T-cell (primary cell): ENCODE measurements at regions not wholly inside any gene's neighbourhood (a gene's known extent, or its start where the extent isn't known, plus 50 kb on each side); places are given as distances from the start of the nearest gene placed in this dataset.

ENCODE experiments used
- ATAC-seq, 4 experiments: fragments of 200-7000 bp in 3 of 4; fragments of 150-1000 bp in 1 of 4; cut with Tn5 transposase; replicated peaks in 1 of 4; 1 replicate in 3 of 4; 2 replicates in 1 of 4; pipeline ENCODE4 v1.10.0; 2021; ENCODE audit warnings: moderate library complexity in 3 of 4, mild to moderate bottlenecking in 2 of 4, moderate number of reproducible peaks in 1 of 4
- CTCF ChIA-PET, 2 donors: fragments of 300-600 bp; sonication (Branson Sonifier 250); formaldehyde crosslinking; loops; one replicate each; lab custom pipeline; 2022; ENCODE audit warnings: antibody characterized with exemption in 2 of 2; lab: Charles Lee
- POLR2A ChIA-PET, 2 donors: fragments of 300-600 bp; sonication (Branson Sonifier 250); formaldehyde crosslinking; loops; one replicate each; lab custom pipeline; 2022; ENCODE audit warnings: antibody characterized with exemption in 2 of 2; lab: Charles Lee
- DNase-seq, 35 experiments: peaks; one replicate each; pipeline versions ENCODE4 v3.0.0 to v3.0.0-alpha.2; 2013 to 2023
- H3K27ac ChIP-seq: one replicate; pipeline ENCODE4 v1.5.1; 2013; ENCODE audit warnings: low read length
- H3K27me3 ChIP-seq, 2 experiments: replicated peaks in 1 of 2; 1 replicate in 1 of 2; 2 replicates in 1 of 2; pipeline versions ENCODE4 v1.6.1 to v1.7.0; 2013; ENCODE audit warnings: low read length in 1 of 2, mixed read lengths in 1 of 2; ENCODE audit not compliant: control insufficient read depth in 2 of 2, insufficient read depth in 2 of 2; ENCODE audit errors: extremely low read depth in 1 of 2
- H3K36me3 ChIP-seq, 2 donors: 1 replicate in 1 of 2; 2 replicates in 1 of 2; pipeline versions ENCODE4 v1.6.1 to v1.7.0; 2013; ENCODE audit warnings: low read length in 1 of 2; ENCODE audit not compliant: control insufficient read depth in 2 of 2, insufficient read depth in 1 of 2; ENCODE audit errors: extremely low read depth in 1 of 2
- H3K4me1 ChIP-seq, 2 experiments: 1 replicate in 1 of 2; 2 replicates in 1 of 2; pipeline versions ENCODE4 v1.6.1 to v1.7.0; 2013; ENCODE audit warnings: low read length in 2 of 2, mixed read lengths in 1 of 2; ENCODE audit not compliant: insufficient read depth in 2 of 2, control insufficient read depth in 1 of 2; ENCODE audit errors: extremely low read depth in 1 of 2
- H3K4me3 ChIP-seq, 2 donors: 1 replicate in 1 of 2; 2 replicates in 1 of 2; pipeline versions ENCODE4 v1.5.1 to v1.7.0; 2013; ENCODE audit warnings: mild to moderate bottlenecking in 2 of 2, low read length in 1 of 2, moderate library complexity in 1 of 2; ENCODE audit not compliant: control insufficient read depth in 1 of 2; ENCODE audit errors: extremely low read depth in 1 of 2
- H3K9me3 ChIP-seq: 2 replicates; pipeline ENCODE4 v1.7.0; 2013
- H3K27ac Mint-ChIP-seq, 2 donors: one replicate each; pipeline ENCODE4 v1.8.0; 2020 to 2021; ENCODE audit warnings: mild to moderate bottlenecking in 2 of 2, mixed read lengths in 2 of 2
- H3K27me3 Mint-ChIP-seq, 2 donors: one replicate each; pipeline ENCODE4 v1.8.0; 2021 to 2022; ENCODE audit warnings: mixed read lengths in 2 of 2
- H3K36me3 Mint-ChIP-seq: one replicate; pipeline ENCODE4 v1.8.0; 2021; ENCODE audit warnings: mixed read lengths
- H3K4me1 Mint-ChIP-seq, 3 donors: one replicate each; pipeline ENCODE4 v1.8.0; 2020 to 2022; ENCODE audit warnings: mixed read lengths in 3 of 3, mild to moderate bottlenecking in 1 of 3
- H3K4me3 Mint-ChIP-seq, 3 donors: one replicate each; pipeline ENCODE4 v1.8.0; 2020 to 2022; ENCODE audit warnings: mild to moderate bottlenecking in 3 of 3, mixed read lengths in 3 of 3, moderate library complexity in 3 of 3
- H3K9me3 Mint-ChIP-seq, 3 donors: one replicate each; pipeline ENCODE4 v1.8.0; 2020 to 2022; ENCODE audit warnings: mixed read lengths in 3 of 3
- WGBS: methylation state at CpG from one replicate; pipeline ENCODE4 v1.1.5; 2013; ENCODE audit warnings: missing lambda C conversion rate; ENCODE audit not compliant: insufficient coverage; 5-methylcytosine and 5-hydroxymethylcytosine counted together

- no peak for ATAC-seq
- Mint-ChIP-seq H3K9me3 (no peaks in the 10 kb centered on the region), H3K27ac (no peak overlapping the region), H3K27me3 (no peaks in the 10 kb centered on the region), H3K4me1 (peaks cover 0 to 6% (median 1%) of the 10 kb centered on the region in 3 donors), H3K36me3 (peaks cover 12% of the 10 kb centered on the region), H3K4me3 (no peak overlapping the region)
- WGBS, result no CpG with 5 or more reads among the region's 1 CpG
- H3K9me3 ChIP-seq, result no peaks in the 10 kb centered on the region
- no peak overlapping the region for H3K27ac ChIP-seq
- POLR2A ChIA-PET, result interaction anchor here in 1 of 2 donors (0.6 kb wide), 1 partner anchor 485 kb away, joined by 5 read pairs; no protein-coding TSS in a partner anchor
- no peaks in the 10 kb centered on the region for H3K4me1 ChIP-seq
- CTCF ChIA-PET, result no interaction called here
- H3K36me3 ChIP-seq, result no peaks in the 10 kb centered on the region
- no peak for DNase-seq
- no peaks in the 10 kb centered on the region for H3K27me3 ChIP-seq
- H3K4me3 ChIP-seq, result no peak overlapping the region
Measured at GRCh38 chr17:63095459-63095858, 129.4 kb downstream of the TANC2 start.

GRCh38 chr17:63095879-63096278 is 129.8 kb downstream of the TANC2 start:
- ATAC-seq, result no peak

GRCh38 chr17:63096426-63096825 is 130.4 kb downstream of the TANC2 start:
- Mint-ChIP-seq H3K4me1 (peaks cover 0 to 6% (median 1%) of the 10 kb centered on the region in 3 donors), H3K36me3 (peaks cover 12% of the 10 kb centered on the region), H3K27me3 (no peaks in the 10 kb centered on the region), H3K4me3 (no peak overlapping the region), H3K9me3 (no peaks in the 10 kb centered on the region), H3K27ac (no peak overlapping the region)
- no peak overlapping the region for H3K4me3 ChIP-seq
- no peaks in the 10 kb centered on the region for H3K9me3 ChIP-seq
- ChIA-PET CTCF (interaction anchor here in 1 of 2 donors (1.1 kb wide), 1 partner anchor 19 kb away, joined by 3 read pairs; no protein-coding TSS in a partner anchor), POLR2A (no interaction called here)
- DNase-seq (no peak), ATAC-seq (no peak)
- no peaks in the 10 kb centered on the region for H3K4me1 ChIP-seq
- no peaks in the 10 kb centered on the region for H3K27me3 ChIP-seq
- no CpG with 5 or more reads among the region's 5 CpGs for WGBS
- no peak overlapping the region for H3K27ac ChIP-seq
- H3K36me3 ChIP-seq, result no peaks in the 10 kb centered on the region

More at GRCh38 chr17:63095879-63096278, 129.8 kb downstream of the TANC2 start:
- no peak for DNase-seq
- no peak overlapping the region for H3K4me3 Mint-ChIP-seq
- H3K27me3 Mint-ChIP-seq, result no peaks in the 10 kb centered on the region
- Histone ChIP-seq H3K36me3 (no peaks in the 10 kb centered on the region), H3K27me3 (no peaks in the 10 kb centered on the region), H3K4me1 (no peaks in the 10 kb centered on the region), H3K4me3 (no peak overlapping the region), H3K27ac (no peak overlapping the region), H3K9me3 (no peaks in the 10 kb centered on the region)
- WGBS, result no CpG with 5 or more reads among the region's 1 CpG
- CTCF ChIA-PET, result no interaction called here
- H3K27ac Mint-ChIP-seq, result no peak overlapping the region
- POLR2A ChIA-PET, result no interaction called here
- peaks cover 0 to 6% (median 1%) of the 10 kb centered on the region in 3 donors for H3K4me1 Mint-ChIP-seq
- H3K36me3 Mint-ChIP-seq, result peaks cover 11% of the 10 kb centered on the region
- no peaks in the 10 kb centered on the region for H3K9me3 Mint-ChIP-seq

GRCh38 chr17:63099425-63099824 is 133.4 kb downstream of the TANC2 start:
- ChIA-PET POLR2A (no interaction called here), CTCF (no interaction called here)
- peaks cover 0 to 6% (median 1%) of the 10 kb centered on the region in 3 donors for H3K4me1 Mint-ChIP-seq

DNA sequence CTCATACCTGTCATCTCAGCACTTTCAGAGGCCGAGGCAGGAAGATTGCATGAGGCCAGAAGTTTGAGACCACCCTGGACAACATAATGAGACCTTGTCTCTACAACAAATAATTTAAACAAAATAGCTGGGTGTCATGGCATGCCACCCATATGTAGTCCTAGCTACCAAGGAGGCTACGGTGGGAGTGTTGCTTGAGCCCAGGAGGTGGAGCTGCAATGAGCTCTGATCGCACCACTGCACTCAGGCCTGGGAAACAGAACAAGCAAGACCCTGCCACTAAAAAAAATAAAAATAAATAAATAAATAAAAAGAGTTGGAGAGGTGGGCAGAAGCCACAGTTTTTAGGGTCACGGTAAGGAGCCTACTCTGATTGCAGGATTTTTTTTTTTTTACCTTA is 136.0 kb downstream of the TANC2 start:
- no peaks in the 10 kb centered on the region for H3K27me3 Mint-ChIP-seq
- Histone ChIP-seq H3K4me3 (no peak overlapping the region), H3K27me3 (no peaks in the 10 kb centered on the region), H3K4me1 (no peaks in the 10 kb centered on the region), H3K9me3 (no peaks in the 10 kb centered on the region), H3K36me3 (no peaks in the 10 kb centered on the region), H3K27ac (no peak overlapping the region)
- CTCF ChIA-PET, result no interaction called here
- no peaks in the 10 kb centered on the region for H3K9me3 Mint-ChIP-seq
- H3K4me3 Mint-ChIP-seq, result no peak overlapping the region
- peaks cover 20% of the 10 kb centered on the region for H3K36me3 Mint-ChIP-seq
- ATAC-seq (no peak), DNase-seq (no peak)
- WGBS, result 100% methylated on average over 1 of the region's 4 CpGs
- no peak overlapping the region for H3K27ac Mint-ChIP-seq
- no peaks in the 10 kb centered on the region for H3K4me1 Mint-ChIP-seq
- POLR2A ChIA-PET, result no interaction called here

More at GRCh38 chr17:63099425-63099824, 133.4 kb downstream of the TANC2 start:
- Mint-ChIP-seq H3K27ac (no peak overlapping the region), H3K36me3 (peaks cover 20% of the 10 kb centered on the region), H3K27me3 (no peaks in the 10 kb centered on the region), H3K9me3 (no peaks in the 10 kb centered on the region), H3K4me3 (no peak overlapping the region)
- DNase-seq, result no peak
- H3K4me3 ChIP-seq, result no peak overlapping the region
- WGBS, result no CpG with 5 or more reads among the region's 1 CpG
- no peak for ATAC-seq
- H3K9me3 ChIP-seq, result no peaks in the 10 kb centered on the region
- H3K4me1 ChIP-seq, result no peaks in the 10 kb centered on the region
- no peaks in the 10 kb centered on the region for H3K36me3 ChIP-seq
- no peak overlapping the region for H3K27ac ChIP-seq
- no peaks in the 10 kb centered on the region for H3K27me3 ChIP-seq

- Mint-ChIP-seq H3K4me1 (no peaks in the 10 kb centered on the region), H3K4me3 (no peak overlapping the region), H3K27ac (no peak overlapping the region), H3K36me3 (peaks cover 12% of the 10 kb centered on the region), H3K9me3 (no peaks in the 10 kb centered on the region), H3K27me3 (no peaks in the 10 kb centered on the region)
- peaks cover 0 to 3% of the 10 kb centered on the region in 2 donors for H3K36me3 ChIP-seq
- WGBS, result no CpG with 5 or more reads among the region's 1 CpG
- ChIA-PET POLR2A (no interaction called here), CTCF (no interaction called here)
- no peaks in the 10 kb centered on the region for H3K27me3 ChIP-seq
- H3K4me1 ChIP-seq, result no peaks in the 10 kb centered on the region
- H3K27ac ChIP-seq, result no peak overlapping the region
- H3K4me3 ChIP-seq, result no peak overlapping the region
- ATAC-seq (no peak), DNase-seq (no peak)
- no peaks in the 10 kb centered on the region for H3K9me3 ChIP-seq
Measured at GRCh38 chr17:63106050-63106449, 140.0 kb downstream of the TANC2 start.

GRCh38 chr17:63109661-63110060 is 143.6 kb downstream of the TANC2 start:
- no peak for ATAC-seq
- peaks cover 0 to 3% of the 10 kb centered on the region in 2 donors for H3K36me3 ChIP-seq
- CTCF ChIA-PET, result no interaction called here

More at GRCh38 chr17:63109661-63110060, 143.6 kb downstream of the TANC2 start:
- no peak overlapping the region for H3K4me3 ChIP-seq
- no peak overlapping the region for H3K4me3 Mint-ChIP-seq
- POLR2A ChIA-PET, result no interaction called here
- no peaks in the 10 kb centered on the region for H3K4me1 ChIP-seq
- peaks cover 0 to 2% (median 0%) of the 10 kb centered on the region in 3 donors for H3K4me1 Mint-ChIP-seq
- no peaks in the 10 kb centered on the region for H3K27me3 Mint-ChIP-seq
- H3K27ac Mint-ChIP-seq, result no peak overlapping the region
- no peak for DNase-seq
- WGBS, result no CpG with 5 or more reads among the region's 2 CpGs
- no peak overlapping the region for H3K27ac ChIP-seq
- no peaks in the 10 kb centered on the region for H3K9me3 Mint-ChIP-seq
- H3K9me3 ChIP-seq, result no peaks in the 10 kb centered on the region
- H3K36me3 Mint-ChIP-seq, result peaks cover 4% of the 10 kb centered on the region
- no peaks in the 10 kb centered on the region for H3K27me3 ChIP-seq
